ENCODE measurements at regions not wholly inside any gene's neighbourhood (a gene's known extent, or its start where the extent isn't known, plus 50 kb on each side); places are given as distances from the start of the nearest gene placed in this dataset.

- no peaks in the 10 kb centered on the region for H3K27me3 Mint-ChIP-seq (ENCODE audit: low read depth, unreplicated experiment)
- H3K4me2 ChIP-seq (ENCODE audit: low read length): peak overlapping the region; percentile 51
- DNase-seq (ENCODE audit: low read depth) (peak; percentile 90), FAIRE-seq (no peak)
- no peak overlapping the region for H3K4me3 Mint-ChIP-seq (ENCODE audit: unreplicated experiment)
- peaks cover 42% of the 10 kb centered on the region for H3K4me1 Mint-ChIP-seq (ENCODE audit: low read depth, unreplicated experiment)
- H4K20me1 ChIP-seq (ENCODE audit: insufficient read depth, low read length): no peaks in the 10 kb centered on the region
- no peak overlapping the region for H3K4me3 ChIP-seq (ENCODE audit: insufficient read depth, low read depth, low read length)
- H3K79me2 ChIP-seq (ENCODE audit: insufficient read depth, low read length): no peaks in the 10 kb centered on the region
- peak overlapping the region; percentile 47 for H3K27ac ChIP-seq (ENCODE audit: low read depth, low read length)
- no peaks in the 10 kb centered on the region for H3K9me3 ChIP-seq (ENCODE audit: insufficient read depth, low read depth, low read length)
- H3K9me3 Mint-ChIP-seq (ENCODE audit: unreplicated experiment): no peaks in the 10 kb centered on the region
- TF ChIP-seq EZH2 (IDR thresholded peaks at IDR 0.05; ENCODE audit: insufficient read depth, low read length) (no peak), CTCF (IDR thresholded peaks at IDR 0.05; ENCODE audit: insufficient read depth, low read depth, low read length) (no peak)
- H3K27ac Mint-ChIP-seq (ENCODE audit: unreplicated experiment): peak overlapping the region; percentile 73
- H3K9ac ChIP-seq (ENCODE audit: low read length): no peak overlapping the region
- H2AFZ ChIP-seq (ENCODE audit: low read depth, low read length): no peak overlapping the region
- H3K36me3 ChIP-seq (ENCODE audit: insufficient read depth, low read length): no peaks in the 10 kb centered on the region
- peaks cover 15% of the 10 kb centered on the region for H3K4me1 ChIP-seq (ENCODE audit: insufficient read depth, low read length)
- no peaks in the 10 kb centered on the region for H3K27me3 ChIP-seq (ENCODE audit: insufficient read depth, low read length)
- no peaks in the 10 kb centered on the region for H3K36me3 Mint-ChIP-seq (ENCODE audit: low read depth, unreplicated experiment)
These were observed 65.4 kb upstream of the STK32A start for GRCh38 chr5:147169399-147169798.

GRCh38 chr5:147169901-147170300 is 64.9 kb upstream of the STK32A start:
- H3K9me3 Mint-ChIP-seq (ENCODE audit: unreplicated experiment): no peaks in the 10 kb centered on the region

More at GRCh38 chr5:147169901-147170300, 64.9 kb upstream of the STK32A start:
- Mint-ChIP-seq H3K27ac (ENCODE audit: unreplicated experiment) (peak overlapping the region; percentile 73), H3K27me3 (ENCODE audit: low read depth, unreplicated experiment) (no peaks in the 10 kb centered on the region), H3K4me3 (ENCODE audit: unreplicated experiment) (no peak overlapping the region), H3K36me3 (ENCODE audit: low read depth, unreplicated experiment) (no peaks in the 10 kb centered on the region), H3K4me1 (ENCODE audit: low read depth, unreplicated experiment) (peaks cover 42% of the 10 kb centered on the region)
- Histone ChIP-seq H3K36me3 (ENCODE audit: insufficient read depth, low read length) (no peaks in the 10 kb centered on the region), H3K4me2 (ENCODE audit: low read length) (no peak overlapping the region), H3K4me1 (ENCODE audit: insufficient read depth, low read length) (peaks cover 15% of the 10 kb centered on the region), H3K27ac (ENCODE audit: low read depth, low read length) (peak overlapping the region; percentile 47), H3K27me3 (ENCODE audit: insufficient read depth, low read length) (no peaks in the 10 kb centered on the region), H3K9ac (ENCODE audit: low read length) (no peak overlapping the region), H3K79me2 (ENCODE audit: insufficient read depth, low read length) (no peaks in the 10 kb centered on the region), H3K9me3 (ENCODE audit: insufficient read depth, low read depth, low read length) (no peaks in the 10 kb centered on the region), H4K20me1 (ENCODE audit: insufficient read depth, low read length) (no peaks in the 10 kb centered on the region), H2AFZ (ENCODE audit: low read depth, low read length) (no peak overlapping the region), H3K4me3 (ENCODE audit: insufficient read depth, low read depth, low read length) (no peak overlapping the region)
- no peak for TF ChIP-seq EZH2 (IDR thresholded peaks at IDR 0.05; ENCODE audit: insufficient read depth, low read length)
- no peak for TF ChIP-seq CTCF (IDR thresholded peaks at IDR 0.05; ENCODE audit: insufficient read depth, low read depth, low read length)
- DNase-seq (ENCODE audit: low read depth): no peak
- no peak for FAIRE-seq

Measured in astrocyte (in vitro differentiated cells and primary cell).